HG02678 (cell line): ENCODE measurements at regions not wholly inside any gene's neighbourhood (a gene's known extent, or its start where the extent isn't known, plus 50 kb on each side); places are given as distances from the start of the nearest gene placed in this dataset.
"Not testable (repeated sequence)": the region's sequence is repeated elsewhere in the genome, so short reads cannot be mapped to it uniquely, and the experiment has no call there.

ENCODE experiments used
- ATAC-seq: cut with Tn5 transposase; IDR thresholded peaks from one replicate; pipeline ENCODE4 v1.9.1; 2021; ENCODE audit warnings: mild to moderate bottlenecking, moderate library complexity; ENCODE audit not compliant: unreplicated experiment

DNA sequence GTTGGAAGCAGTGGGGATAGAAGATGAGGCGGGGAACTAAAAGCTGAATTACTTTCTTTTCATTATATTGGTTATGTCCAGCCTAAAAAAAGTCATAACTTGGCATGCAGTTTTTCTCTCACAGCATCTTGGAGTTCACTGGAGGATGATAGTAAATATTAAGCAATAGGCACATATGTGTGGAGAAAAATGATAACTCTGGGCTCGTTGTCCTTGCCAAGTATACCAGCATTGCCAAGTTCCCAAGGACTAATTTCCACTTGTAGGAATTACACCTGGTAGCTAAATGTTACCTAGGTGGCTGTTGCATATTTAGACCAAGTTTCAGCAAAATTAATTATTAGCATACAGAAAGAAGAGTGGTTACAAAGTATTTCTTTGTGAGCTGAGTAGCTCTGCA lies 1007.6 kb downstream of the ANKRD7 start:
- no peak for ATAC-seq

DNA sequence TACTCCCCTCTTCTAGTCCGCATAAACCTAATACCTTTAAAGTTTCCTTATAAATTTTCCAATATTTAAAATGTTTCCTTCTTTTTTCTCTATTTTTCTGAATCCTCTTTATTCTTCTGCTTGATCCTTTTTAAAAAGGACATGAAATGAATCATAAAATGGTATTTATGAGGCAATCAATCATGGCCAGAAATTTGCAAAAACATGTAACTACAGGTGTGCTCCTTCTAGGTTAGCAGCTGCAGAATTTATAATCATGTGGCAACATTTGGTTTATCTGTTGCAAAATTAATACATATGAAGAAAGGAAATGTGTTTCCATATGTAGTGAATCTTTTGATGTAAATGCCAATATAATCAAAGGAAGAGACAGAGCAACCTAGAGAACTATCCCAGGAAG lies 1008.5 kb downstream of the ANKRD7 start:
- no peak for ATAC-seq

DNA sequence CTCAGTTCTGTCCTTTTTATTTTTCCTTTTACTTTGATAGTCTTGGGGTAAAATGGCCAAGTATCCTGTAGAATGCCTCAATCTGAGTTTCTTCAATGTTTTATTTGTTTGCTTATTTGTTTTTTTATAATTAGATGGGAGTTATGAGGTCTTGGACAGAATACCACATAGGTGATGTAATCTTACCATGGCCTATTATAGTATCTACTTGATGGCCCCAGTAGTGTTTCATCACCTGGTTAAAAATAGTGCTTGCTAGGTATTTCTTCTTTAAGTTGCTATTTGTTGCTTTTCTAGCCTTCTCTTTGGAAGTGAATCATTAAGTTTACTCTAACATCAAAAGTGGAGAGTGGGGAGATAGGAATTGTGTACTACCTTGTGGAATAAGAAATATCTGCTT lies 1020.0 kb upstream of the KCND2 start:
- no peak for ATAC-seq

DNA sequence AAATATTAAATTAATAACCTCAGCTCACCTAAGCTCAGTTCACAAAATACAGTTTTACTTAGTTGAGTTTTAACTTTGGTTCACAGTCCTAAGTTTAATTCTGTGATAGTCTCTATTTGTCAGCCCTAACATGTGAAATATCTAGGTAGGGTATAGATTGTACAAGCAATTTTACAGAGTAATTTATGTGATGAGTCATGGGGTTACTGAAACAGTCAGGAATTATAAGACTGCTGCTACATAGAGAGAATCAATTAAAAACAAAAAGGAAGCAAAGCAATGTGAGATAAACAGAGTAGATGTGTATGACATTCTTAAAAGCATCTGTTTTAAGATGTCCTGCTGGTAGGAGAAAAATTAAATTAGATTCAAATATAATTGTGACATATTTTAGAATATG lies 1018.2 kb upstream of the KCND2 start:
- no peak for ATAC-seq

DNA sequence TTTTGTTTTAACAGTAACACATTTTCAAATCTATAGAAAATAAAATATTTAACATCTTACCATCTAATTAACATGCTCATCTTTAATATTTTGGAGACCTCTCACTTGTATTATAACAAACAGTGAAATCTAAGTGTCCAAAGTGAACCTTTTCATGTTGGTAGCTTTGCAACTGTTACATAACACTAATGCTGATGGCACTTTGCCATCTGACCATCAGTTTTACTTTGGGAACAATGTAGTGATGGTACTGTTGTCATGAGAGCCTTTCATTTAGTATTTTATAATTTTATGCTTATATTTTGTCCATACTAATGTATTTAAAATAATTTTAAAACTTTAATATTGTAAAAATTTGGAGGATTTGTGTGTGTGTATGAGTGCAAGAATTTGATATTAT lies 1017.0 kb upstream of the KCND2 start:
- no peak for ATAC-seq

DNA sequence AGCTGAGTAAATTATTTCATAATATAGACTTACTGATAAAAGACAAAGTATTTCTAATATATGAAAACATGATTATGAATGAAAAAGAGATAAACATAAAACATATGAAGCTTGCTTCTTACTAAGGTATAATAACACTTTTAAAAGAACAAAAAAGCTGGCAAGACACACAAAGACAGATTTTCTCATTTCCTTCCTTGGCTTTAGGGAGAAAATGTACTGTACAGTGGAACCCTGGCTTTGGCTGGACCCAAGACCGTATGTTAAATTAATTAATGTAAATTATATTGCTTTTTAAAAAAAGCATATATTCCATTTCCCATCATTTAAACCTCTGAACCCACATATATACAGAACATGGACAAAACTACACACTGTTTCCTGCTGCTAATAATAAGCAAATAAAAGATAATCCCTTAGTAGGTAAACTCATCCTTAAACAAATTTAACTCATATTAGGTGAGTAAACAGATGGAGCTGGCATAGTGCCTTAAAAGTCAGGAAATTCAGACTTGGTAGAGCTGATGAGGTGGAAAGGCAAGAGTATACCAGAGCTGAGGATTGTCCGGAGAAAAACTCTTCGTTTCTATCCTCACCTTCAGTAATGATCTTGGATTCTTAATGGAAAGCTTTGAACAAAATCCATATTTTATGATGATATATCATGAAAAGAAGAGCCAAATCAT lies 1016.4 kb upstream of the KCND2 start:
- ATAC-seq, result no peak

DNA sequence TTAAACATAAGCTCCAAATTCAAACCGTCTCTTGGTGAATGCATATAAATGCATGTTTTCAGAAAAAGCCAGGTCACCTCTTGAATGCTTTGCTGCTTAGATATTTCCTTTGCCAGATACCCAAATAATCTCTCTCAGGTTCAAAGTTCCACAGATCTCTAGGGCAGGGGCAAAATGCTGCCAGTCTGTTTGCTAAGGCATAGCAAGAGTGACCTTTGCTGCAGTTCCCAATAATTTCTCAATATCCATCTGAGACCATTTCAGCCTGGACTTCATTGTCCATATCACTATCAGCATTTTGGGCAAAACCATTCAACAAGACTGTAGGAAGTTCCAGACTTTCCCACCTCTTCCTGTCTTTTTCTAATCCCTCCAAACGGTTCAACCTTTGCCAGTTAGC lies 1006.2 kb upstream of the KCND2 start:
- ATAC-seq, result not testable (repeated sequence)

DNA sequence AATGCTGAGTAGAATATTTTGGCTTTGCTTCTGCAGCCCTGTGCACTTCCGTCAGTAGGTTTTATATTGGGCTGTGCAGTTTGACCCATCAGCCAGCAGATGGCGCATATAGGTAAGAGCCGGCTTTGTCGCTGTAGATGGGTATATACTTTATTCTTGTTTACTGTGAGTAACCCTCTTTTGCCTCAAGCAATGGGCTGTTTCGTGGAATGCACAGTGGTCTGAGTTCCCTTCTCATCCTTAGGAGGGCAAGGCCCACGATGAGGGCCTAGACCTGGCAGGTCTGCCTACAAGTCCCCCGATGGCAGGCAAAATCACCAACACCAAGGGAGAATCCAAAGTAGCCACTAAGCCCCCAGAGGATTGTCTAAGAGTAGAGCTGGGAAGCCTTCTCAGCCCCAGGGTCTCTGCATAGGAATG lies 1002.9 kb upstream of the KCND2 start:
- ATAC-seq, result peak; percentile 98

DNA sequence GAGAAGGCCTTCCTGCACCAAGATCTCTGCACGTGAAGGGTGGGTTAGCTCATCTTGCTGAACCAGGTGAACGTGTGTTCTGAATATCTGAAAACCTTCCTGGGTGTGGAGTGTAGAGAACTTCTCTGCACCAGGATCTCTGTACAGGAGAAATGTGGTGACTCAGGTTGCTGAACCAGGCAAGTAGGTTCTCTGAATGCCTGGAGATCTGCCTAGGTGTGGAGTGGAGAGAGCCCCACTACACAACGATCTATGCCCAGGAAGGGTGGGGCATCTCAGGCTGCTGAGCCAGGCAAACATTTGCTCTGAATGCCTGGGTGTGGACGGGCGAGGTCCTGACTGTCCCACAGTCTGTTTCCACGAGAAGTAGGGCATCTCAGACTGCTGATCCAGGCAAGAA lies 1002.3 kb upstream of the KCND2 start:
- ATAC-seq, result no peak

DNA sequence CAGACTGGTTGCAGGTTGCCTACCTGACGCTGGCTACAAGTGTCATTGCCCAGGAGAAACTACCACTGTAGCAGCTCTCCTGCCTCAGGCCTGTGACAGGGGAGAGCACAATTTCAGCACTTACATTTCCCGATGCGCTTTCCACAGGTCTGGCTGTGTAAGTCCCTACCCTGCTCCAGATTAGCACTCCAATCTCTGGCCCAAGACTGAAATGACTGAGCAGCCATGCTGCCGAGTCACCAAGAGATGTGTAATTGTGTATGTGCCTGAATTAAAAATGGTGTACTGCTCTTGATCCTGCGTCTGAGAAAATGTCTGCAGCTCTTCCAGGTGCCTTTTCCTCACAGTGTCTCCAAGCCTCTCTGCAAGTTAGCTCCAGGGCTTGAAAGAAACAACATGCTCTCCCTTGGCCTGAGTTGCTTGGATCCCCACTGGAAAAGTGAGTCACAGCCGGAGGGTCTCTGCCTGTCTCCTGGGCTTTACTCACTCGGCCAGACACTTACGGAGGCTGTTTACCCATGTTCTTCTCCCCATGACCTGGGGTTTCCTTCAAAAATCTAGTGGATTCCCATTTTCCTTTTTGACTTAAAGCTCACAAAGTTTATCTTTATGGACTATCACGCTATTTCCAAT lies 1001.7 kb upstream of the KCND2 start:
- ATAC-seq, result no peak

DNA sequence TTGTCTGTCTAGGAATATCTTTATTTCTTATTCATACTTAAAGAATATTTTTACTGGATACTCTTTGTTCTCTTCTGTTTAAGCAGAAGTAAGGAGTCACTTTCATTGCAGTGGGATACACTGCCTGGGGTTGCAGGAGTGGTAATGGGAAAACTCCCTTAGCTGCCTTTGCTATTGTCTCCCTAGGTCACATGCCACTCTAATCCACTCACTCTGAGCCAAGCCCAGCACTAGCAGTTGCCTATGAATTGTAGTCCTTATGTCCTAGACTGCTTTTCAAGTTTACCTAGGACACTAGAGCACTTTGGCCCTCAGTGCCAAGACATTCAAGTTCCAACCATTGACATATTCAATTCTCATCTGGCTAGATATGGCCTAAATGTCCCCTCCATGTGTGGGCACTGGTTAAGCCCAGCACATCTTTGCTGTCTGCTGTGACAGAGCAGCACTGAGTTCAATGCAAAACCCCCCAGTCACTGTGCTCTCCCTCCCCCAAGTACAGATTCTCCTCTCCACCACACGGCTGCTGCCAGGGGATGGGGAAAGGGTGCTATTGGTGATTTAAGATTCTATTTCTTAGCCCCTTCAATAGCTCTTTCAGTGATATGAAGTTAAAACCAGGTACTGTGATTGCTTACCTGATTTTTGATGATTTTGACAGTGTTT lies 991.7 kb upstream of the KCND2 start:
- ATAC-seq, result no peak

DNA sequence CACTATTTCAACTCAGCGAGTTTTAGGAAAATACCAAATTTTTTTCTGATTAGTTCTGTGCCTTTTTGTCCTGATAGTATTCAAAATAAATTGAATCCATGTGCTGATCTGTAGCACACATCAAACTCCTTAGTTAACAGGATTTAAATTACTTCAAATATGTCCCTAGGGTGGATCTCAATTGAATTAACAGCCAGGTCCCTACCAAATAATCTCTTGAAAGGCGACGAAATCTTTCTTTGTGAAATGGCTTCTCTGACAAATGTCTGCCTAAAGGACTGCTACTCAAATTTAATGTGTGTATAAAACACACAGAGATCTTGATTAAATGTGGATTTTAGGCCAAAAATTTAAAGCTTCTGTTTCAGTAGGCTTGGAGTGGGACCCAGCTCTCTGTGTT lies 989.6 kb upstream of the KCND2 start:
- ATAC-seq, result no peak

DNA sequence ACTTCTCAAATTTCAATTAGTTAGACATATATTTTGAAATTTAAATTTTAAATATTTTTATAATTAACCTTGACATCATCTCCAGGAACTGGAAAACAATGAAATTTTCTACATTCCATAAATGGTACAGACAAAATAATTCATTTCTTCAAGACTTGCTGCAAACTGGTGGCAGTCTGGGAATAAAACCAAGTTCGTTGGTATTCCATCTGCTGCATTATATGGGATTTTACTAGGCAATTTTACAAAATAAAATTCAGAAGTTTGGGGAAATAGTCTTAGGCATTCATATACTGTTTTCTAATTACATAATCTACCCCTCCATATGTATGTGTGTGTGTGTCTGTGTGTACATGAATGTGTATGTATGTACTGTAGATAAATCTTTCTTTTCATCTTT lies 984.6 kb upstream of the KCND2 start:
- no peak for ATAC-seq

DNA sequence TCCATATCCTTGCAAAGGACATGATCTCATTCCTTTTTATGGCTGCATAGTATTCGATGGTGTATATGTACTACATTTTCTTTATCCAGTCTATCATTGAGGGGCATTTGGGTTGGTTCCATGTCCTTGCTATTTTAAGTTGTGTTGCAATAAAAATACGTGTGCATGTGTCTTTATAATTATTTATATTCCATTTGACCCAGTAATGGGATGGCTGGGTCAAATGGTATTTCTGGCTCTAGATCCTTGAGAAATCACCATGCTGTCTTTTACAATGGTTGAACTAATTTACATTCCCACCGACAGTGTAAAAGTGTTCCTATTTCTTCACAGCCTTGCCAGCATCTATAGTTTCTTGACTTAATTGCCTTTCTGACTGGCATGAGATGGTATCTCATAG lies 972.6 kb upstream of the KCND2 start:
- ATAC-seq, result not testable (repeated sequence)

DNA sequence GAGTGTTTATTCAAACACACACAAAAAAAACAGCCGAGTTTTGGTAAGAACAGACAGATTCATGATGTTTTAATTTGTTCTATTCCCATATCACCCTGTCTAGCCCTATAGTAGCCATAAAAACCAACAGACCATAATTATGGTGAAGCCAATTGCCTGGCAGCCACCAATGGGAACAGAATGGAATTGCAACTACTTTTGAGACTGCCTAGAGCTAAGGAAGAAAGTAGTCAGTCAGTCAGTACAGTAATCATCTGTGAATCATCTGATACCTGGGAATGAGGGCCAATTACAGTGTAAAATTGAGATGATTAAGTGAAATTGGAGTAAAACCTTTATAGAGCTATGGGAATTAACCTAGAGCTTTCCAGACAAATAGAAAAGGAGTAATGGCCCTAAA lies 952.7 kb upstream of the KCND2 start:
- no peak for ATAC-seq

DNA sequence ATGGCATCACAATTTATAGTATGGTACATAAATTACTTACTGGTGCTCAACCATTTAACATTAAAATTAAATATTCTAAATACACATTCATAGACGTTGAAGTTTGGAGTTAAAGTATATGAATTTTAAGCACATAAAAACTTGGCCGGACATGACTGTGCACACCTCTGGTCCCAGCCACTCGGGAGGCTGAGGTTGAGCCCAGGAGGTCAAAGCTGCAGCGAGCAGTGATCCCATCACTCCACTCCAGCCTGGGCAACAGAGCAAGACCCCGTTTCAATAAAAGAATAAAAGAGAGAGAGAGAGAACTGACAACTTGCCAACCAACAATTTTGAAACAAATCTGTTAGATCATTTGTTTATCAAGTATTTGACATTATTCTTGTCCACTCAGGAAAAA lies 943.3 kb upstream of the KCND2 start:
- ATAC-seq, result no peak

DNA sequence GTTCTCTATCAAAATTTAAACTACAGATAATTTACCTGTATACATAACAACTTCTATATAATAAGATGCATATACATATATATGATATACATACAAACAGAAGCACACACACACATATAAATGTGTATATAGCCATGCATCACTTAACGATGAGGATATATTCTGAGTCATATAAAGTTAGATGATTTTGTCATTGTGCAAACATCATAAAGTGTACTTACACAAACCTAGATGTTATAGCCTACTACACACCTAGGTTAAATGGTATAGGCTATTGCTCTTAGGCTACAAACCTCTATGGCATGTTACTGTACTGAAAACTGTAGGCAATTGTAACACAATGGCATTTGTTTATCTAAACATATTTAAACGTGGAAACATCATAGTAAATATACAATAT lies 937.6 kb upstream of the KCND2 start:
- no peak for ATAC-seq

DNA sequence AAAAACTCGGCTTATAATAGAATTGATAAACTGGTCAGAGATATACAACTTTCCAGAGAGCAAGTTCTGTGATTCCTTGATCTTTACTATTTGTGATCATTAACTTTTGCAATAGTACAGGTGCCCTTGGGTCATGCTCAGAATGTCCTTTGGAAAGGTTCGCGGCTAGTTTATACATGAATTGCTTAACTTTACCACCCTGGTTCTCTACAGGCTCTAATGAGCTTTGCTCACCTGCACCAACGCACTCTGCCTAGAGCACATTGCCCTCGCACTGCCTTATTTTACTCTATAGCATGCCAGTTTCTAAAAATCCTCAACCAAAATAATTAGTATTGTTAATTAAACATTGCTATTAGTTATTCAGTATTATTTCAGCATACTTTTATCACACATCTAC lies 931.2 kb upstream of the KCND2 start:
- ATAC-seq, result no peak

DNA sequence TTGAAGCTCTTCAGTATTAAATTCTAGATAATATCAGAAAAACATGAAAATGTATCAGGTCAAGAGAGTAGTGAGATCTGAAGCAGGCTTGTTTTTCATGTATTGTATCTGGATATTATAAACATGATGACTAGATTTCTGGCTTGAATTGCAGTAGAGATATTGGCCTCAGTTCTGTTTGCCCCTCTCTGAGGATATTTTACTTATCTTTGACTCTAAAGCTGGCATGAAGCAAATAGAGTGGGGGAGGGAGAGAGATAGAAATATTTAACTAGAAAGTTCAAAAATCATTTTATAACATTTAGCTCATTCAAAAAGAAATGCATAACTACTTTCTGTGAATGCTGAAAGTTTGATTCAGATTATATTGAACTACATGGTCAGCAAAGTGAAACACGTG lies 929.7 kb upstream of the KCND2 start:
- ATAC-seq, result no peak

DNA sequence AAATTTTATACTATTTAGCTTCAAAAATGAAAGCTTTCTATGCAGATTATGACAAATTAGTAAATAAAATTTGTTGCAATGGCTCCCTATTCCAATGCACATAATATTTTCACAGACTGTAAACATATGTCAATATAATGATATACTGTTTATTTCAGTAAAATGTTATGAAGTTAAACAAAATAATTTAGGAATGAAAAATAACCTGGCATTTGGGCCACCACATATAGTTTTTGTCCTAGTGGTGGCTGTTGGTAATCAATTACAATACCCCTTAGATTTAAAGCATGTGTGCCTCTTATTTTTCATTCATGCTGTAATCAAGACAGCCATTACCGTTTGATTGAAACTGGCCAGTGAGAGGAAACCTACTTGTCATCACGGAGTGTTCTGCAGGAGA lies 928.5 kb upstream of the KCND2 start:
- no peak for ATAC-seq

DNA sequence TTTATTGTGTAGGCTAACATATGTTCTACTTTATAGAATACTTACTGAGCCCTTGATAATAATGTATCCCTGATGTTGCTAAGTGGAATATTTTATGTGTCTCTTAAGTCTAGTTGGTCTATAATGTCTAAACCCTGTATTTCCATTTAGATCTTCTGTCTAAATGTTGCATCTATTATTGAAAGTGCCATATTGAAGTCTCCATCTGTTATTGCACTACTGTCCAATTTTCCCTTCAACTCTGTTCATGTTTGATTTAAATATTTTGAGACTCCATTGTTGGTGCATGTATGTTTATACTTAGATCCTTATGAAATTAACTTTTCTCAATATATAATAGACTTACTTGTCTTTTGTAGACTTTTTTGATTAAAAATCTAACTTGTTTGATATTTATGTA lies 924.5 kb upstream of the KCND2 start:
- ATAC-seq, result no peak

DNA sequence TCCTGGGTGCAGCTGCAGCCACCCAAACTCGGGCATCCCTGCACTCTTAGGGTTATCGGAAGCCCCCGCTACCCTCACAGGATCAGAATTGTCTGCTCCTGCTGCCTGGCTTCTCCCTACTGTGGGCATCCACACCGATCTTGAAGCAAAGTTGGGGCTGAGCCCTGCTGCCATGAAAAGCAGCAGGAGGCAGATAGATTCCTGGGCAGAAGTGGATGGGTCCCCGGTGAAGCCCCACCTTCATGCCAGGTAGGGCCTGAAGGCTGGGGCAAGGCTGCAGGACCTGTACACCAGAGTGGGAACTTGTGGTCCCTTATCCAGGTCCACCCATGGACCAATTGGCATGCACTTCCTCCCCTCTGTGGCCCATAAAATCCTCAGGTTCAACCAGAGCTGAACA lies 922.6 kb upstream of the KCND2 start:
- no peak for ATAC-seq

DNA sequence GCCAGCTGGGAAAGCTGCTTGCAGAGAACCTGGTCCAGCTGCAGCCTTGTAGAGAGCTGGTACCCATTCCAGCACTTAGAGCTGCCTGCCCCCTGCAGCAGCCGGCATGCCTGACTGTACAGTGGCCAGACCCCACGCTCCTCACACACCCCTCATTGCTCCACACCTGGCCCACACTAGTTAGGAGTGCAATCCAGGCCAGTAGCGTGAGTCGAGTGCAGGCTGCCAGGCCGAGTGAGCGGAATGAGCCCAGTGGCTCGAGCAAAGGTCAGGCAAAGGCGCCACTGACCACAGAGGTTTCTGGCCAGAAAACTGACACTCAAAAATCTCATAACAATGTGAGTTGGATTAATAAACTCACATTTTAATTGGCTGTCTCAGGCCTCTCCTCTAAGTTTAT lies 921.7 kb upstream of the KCND2 start:
- no peak for ATAC-seq
